Common myeloid progenitor, CD34-positive (primary cell): ENCODE measurements at regions not wholly inside any gene's neighbourhood (a gene's known extent, or its start where the extent isn't known, plus 50 kb on each side); places are given as distances from the start of the nearest gene placed in this dataset.

ENCODE experiments used
- CTCF ChIA-PET: fragments of 350-600 bp; sonication (Branson Sonifier 250); formaldehyde crosslinking; loops from one replicate; lab custom pipeline; 2021; ENCODE audit warnings: antibody characterized with exemption; lab: Charles Lee
- POLR2A ChIA-PET: fragments of 350-600 bp; sonication (Branson Sonifier 250); formaldehyde crosslinking; loops from one replicate; lab custom pipeline; 2021; ENCODE audit warnings: antibody characterized with exemption; lab: Charles Lee
- DNase-seq, 3 donors: peaks; one replicate each; pipeline versions ENCODE4 v3.0.0 to v3.0.0-alpha.2; 2013
- H3K27ac ChIP-seq, 2 experiments: 1 replicate in 1 of 2; 2 replicates in 1 of 2; pipeline ENCODE4 v1.7.0; 2013; ENCODE audit warnings: inconsistent platforms in 2 of 2, low read length in 2 of 2, mild to moderate bottlenecking in 2 of 2, low read depth in 1 of 2, moderate library complexity in 1 of 2; ENCODE audit not compliant: severe bottlenecking in 2 of 2, insufficient read depth in 1 of 2, poor library complexity in 1 of 2
- H3K27me3 ChIP-seq, 5 experiments: replicated peaks in 2 of 5; 1 replicate in 3 of 5; 2 replicates in 2 of 5; pipeline versions ENCODE4 v1.6.1 to v1.7.0; 2013; ENCODE audit warnings: low read length in 4 of 5, mild to moderate bottlenecking in 2 of 5, moderate library complexity in 2 of 5, inconsistent platforms in 1 of 5; ENCODE audit not compliant: insufficient read depth in 5 of 5, control insufficient read depth in 4 of 5
- H3K36me3 ChIP-seq, 4 experiments: 1 replicate in 2 of 4; 2 replicates in 2 of 4; pipeline versions ENCODE4 v1.6.1 to v1.7.0; 2013; ENCODE audit warnings: low read length in 3 of 4, control low read depth in 1 of 4, mild to moderate bottlenecking in 1 of 4; ENCODE audit not compliant: control insufficient read depth in 4 of 4, insufficient read depth in 4 of 4
- H3K4me1 ChIP-seq, 4 experiments: 1 replicate in 3 of 4; 2 replicates in 1 of 4; pipeline versions ENCODE4 v1.6.1 to v1.7.1; 2013; ENCODE audit warnings: low read length in 3 of 4, mild to moderate bottlenecking in 3 of 4, control low read depth in 1 of 4, inconsistent platforms in 1 of 4, moderate library complexity in 1 of 4; ENCODE audit not compliant: control insufficient read depth in 4 of 4, insufficient read depth in 4 of 4; ENCODE audit errors: control extremely low read depth in 1 of 4
- H3K4me3 ChIP-seq, 7 experiments: 1 replicate in 4 of 7; 2 replicates in 3 of 7; pipeline versions ENCODE4 v1.5.1 to v1.7.0; 2013; ENCODE audit warnings: mild to moderate bottlenecking in 7 of 7, low read length in 6 of 7, moderate library complexity in 6 of 7, inconsistent platforms in 2 of 7, low read depth in 2 of 7, control low read depth in 1 of 7; ENCODE audit not compliant: insufficient read depth in 4 of 7, control insufficient read depth in 1 of 7; ENCODE audit errors: extremely low read depth in 1 of 7
- H3K9me3 ChIP-seq, 5 experiments: 1 replicate in 4 of 5; 2 replicates in 1 of 5; pipeline versions ENCODE4 v1.6.1 to v1.7.1; 2013; ENCODE audit warnings: low read length in 4 of 5, mild to moderate bottlenecking in 2 of 5, inconsistent platforms in 1 of 5, low read depth in 1 of 5, moderate library complexity in 1 of 5; ENCODE audit not compliant: control insufficient read depth in 4 of 5, insufficient read depth in 2 of 5; ENCODE audit errors: control extremely low read depth in 1 of 5
- WGBS: methylation state at CpG from one replicate; pipeline ENCODE4 v1.1.5; 2013; ENCODE audit not compliant: insufficient coverage; 5-methylcytosine and 5-hydroxymethylcytosine counted together

DNA sequence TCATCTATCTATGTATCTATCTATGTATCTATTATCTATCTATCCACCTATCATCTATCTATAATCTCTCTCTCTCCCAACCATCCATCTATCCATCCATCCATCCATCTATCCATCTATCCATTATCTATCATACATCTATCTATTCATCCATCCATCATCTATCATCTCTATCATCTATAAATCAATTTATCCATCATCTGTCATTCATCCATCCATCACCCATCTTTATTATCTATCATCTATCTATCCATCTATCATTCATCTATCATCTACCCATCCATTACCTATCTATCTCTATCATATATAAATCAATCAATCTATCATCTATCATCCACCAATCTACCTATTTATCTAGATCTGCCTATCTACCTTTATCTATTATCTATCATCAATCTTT lies 69.4 kb upstream of the PPP2R3B start:
- POLR2A ChIA-PET: no interaction called here

DNA sequence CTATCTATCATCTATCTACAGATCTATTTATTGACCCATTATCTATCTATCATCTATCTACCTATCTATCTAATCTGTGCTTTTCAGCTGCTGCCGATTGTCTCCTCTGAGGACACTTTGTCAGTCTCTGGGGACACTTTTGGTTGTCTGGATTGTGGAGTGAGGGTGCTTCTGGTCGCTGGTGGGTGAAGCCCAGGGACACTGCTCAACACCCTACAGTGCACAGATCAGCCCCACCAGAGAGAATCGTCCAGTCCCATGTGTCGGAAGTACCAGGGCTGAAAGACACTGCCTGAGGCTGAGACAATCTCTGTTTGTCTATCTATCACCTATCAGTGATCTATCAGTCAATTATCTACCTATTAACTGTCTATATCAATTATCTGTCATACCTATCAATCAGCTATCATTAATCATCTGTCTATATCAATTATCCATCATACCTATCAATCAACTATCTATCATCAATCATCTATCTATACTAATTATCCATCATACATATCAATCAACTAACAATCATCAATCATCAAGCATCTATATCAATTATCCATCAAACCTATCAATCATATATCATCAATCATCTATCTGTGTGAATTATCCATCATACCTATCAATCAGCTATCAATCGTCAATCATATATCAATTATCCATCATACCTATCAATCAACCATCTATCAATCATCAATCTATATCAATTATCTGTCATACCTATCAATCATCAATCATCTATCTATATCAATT lies 70.0 kb upstream of the PPP2R3B start:
- H3K4me3 ChIP-seq: no peak overlapping the region
- H3K4me1 ChIP-seq: no peaks in the 10 kb centered on the region
- peaks cover 0 to 5% (median 0%) of the 10 kb centered on the region in 5 experiments for H3K9me3 ChIP-seq
- no peaks in the 10 kb centered on the region for H3K36me3 ChIP-seq
- no peaks in the 10 kb centered on the region for H3K27me3 ChIP-seq
- ChIA-PET CTCF (no interaction called here), POLR2A (no interaction called here)
- WGBS: 73% methylated on average over 3 of the region's 5 CpGs
- H3K27ac ChIP-seq: no peak overlapping the region
- peak in 1 of 3 donors; percentile 35 for DNase-seq

More for the DNA sequence above, 69.4 kb upstream of the PPP2R3B start:
- CTCF ChIA-PET: no interaction called here
- no peak for DNase-seq
- Histone ChIP-seq H3K4me3 (no peak overlapping the region), H3K27ac (no peak overlapping the region), H3K36me3 (no peaks in the 10 kb centered on the region), H3K27me3 (no peaks in the 10 kb centered on the region), H3K9me3 (peaks cover 0 to 4% (median 0%) of the 10 kb centered on the region in 5 experiments), H3K4me1 (no peaks in the 10 kb centered on the region)

DNA sequence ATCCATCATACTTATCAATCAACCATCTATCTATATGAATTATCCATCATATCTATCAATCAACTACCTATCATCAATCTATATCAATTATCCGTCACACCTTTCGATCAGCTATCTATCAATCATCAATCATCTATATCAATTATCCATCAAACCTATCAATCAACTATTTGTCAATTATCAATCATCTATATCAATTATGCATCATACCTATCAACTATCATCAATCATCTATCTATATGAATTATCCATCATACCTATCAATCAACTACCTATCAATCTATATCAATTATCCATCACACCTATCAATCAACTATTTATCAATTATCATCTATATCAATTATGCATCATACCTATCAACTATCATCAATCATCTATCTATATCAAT lies 70.6 kb upstream of the PPP2R3B start:
- Histone ChIP-seq H3K4me3 (no peak overlapping the region), H3K27ac (no peak overlapping the region), H3K9me3 (peaks cover 0 to 7% (median under 1%) of the 10 kb centered on the region in 5 experiments)

DNA sequence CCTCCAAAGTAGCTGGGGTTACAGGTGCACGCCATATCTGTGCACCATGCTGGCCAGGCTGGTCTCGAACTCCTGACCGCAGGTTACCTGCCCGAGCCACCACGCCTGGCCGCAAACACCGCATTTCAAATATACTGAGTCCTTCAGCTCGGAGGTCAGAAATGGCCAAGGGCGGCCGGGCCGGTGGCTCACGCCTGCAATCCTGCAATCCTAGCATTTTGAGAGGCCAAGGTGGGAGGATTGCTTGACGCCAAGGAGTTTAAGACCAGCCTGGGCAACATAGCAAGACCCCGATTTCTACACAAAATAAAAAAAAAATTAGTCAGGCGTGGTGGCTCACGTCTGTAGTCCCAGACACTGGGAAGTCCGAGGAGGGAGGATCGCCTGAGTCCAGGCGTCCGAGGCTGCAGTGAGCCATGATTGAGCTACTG lies 71.9 kb upstream of the PPP2R3B start:
- no peak for DNase-seq
- no peaks in the 10 kb centered on the region for H3K27me3 ChIP-seq
- no peak overlapping the region for H3K27ac ChIP-seq
- ChIA-PET CTCF (no interaction called here), POLR2A (no interaction called here)
- no peaks in the 10 kb centered on the region for H3K36me3 ChIP-seq
- WGBS: 92% methylated on average over 18 of the region's 20 CpGs
- no peaks in the 10 kb centered on the region for H3K4me1 ChIP-seq
- H3K9me3 ChIP-seq: peaks cover 0 to 8% (median 2%) of the 10 kb centered on the region in 5 experiments
- H3K4me3 ChIP-seq: no peak overlapping the region

More for the DNA sequence above, 70.6 kb upstream of the PPP2R3B start:
- peak in 2 of 3 donors; percentile 27 to 36 for DNase-seq
- no peaks in the 10 kb centered on the region for H3K4me1 ChIP-seq
- ChIA-PET CTCF (no interaction called here), POLR2A (no interaction called here)
- H3K27me3 ChIP-seq: no peaks in the 10 kb centered on the region
- WGBS: 75% methylated on average over 2 of the region's 2 CpGs
- no peaks in the 10 kb centered on the region for H3K36me3 ChIP-seq

DNA sequence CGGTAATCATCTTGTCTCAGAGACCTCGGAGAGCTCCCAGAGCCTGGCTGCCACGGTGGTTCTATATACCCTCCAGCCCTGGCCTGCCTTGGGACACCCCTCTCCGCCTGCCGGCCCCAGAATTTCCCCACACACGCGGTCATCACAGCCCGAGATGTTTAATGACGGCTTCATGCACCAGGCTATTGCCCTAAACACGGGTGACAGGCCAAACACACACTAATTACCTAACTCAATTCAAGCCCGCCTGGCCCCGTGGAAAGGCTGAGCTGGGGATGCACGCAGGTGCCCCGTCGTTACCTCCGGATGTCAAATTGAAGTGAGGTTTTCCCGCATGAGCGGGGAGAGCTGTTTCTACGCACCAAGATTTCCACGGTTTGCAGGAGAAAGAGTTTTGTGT lies 72.9 kb upstream of the PPP2R3B start:
- Histone ChIP-seq H3K36me3 (no peaks in the 10 kb centered on the region), H3K4me3 (no peak overlapping the region), H3K27me3 (no peaks in the 10 kb centered on the region), H3K27ac (no peak overlapping the region), H3K4me1 (no peaks in the 10 kb centered on the region), H3K9me3 (peaks cover 0 to 6% (median 2%) of the 10 kb centered on the region in 5 experiments)
- no peak for DNase-seq
- 86% methylated on average over 13 of the region's 20 CpGs for WGBS
- ChIA-PET POLR2A (no interaction called here), CTCF (no interaction called here)

DNA sequence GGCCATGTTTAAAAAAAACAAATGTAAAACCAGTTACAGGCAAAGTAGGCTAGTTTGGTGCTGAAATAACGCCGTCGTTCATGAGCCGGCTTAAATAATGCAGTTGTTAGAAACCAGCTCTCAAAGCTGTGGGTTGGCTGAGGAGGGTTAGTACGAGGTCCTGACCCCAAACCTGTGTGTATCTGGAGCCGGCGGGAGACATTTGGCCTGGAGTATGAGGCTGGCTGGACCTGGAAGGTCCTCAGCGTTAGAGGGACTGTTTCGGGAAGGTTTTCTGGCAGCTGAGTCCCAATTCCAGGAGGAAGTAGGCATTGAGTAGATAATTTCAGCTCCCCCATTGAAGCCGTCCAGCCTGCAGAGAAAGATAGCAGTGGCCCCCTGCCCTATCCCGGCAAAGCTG lies 73.4 kb upstream of the PPP2R3B start:
- 90% methylated on average over 11 of the region's 11 CpGs for WGBS
- Histone ChIP-seq H3K4me1 (no peaks in the 10 kb centered on the region), H3K36me3 (no peaks in the 10 kb centered on the region), H3K9me3 (peaks cover 0 to 4% (median 2%) of the 10 kb centered on the region in 5 experiments), H3K27me3 (no peaks in the 10 kb centered on the region), H3K4me3 (no peak overlapping the region), H3K27ac (no peak overlapping the region)
- CTCF ChIA-PET: no interaction called here
- DNase-seq: no peak
- POLR2A ChIA-PET: no interaction called here

DNA sequence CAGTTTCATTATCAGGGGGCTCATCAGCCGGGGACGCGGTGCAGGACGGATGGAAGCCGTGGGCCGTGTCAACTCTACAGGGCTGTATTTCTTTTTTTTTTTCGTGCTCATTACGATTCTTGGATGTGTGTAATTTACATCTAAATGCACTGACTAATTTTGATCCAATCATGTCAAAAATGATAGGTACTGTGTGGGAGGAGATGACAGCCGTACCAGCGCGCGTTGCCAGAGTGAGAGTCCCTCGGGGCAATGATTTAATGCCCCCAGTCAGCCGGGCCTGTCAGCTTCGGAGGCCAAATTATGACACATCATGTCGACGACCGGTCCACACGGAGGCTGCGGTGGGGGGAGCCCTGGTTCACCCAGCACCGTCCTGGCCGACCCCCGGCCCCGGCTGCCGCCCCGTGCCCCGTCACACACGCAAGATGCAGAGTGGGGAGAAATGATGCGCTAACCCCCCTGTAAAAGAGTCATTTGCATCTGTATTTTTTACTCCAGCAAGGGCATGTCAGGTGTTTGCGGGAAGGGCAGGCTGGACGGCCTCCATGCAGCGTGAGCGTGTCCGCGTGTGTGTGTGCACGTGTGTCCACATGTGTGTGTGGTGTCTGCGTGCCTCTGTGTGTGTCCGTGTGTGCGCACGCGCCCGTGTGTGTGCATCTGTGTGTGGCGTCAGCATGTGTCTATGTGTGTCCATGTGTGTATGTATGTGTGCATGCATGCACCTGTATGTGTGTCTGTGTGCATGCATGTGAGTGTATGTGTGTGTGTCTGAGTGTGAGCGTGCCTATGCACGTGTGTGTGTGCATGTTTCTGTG lies 74.3 kb upstream of the PPP2R3B start:
- Histone ChIP-seq H3K27ac (no peak overlapping the region), H3K4me1 (no peaks in the 10 kb centered on the region), H3K4me3 (no peak overlapping the region), H3K9me3 (peaks cover 0 to 4% (median 2%) of the 10 kb centered on the region in 5 experiments), H3K27me3 (no peaks in the 10 kb centered on the region), H3K36me3 (no peaks in the 10 kb centered on the region)
- no peak for DNase-seq
- POLR2A ChIA-PET: no interaction called here
- 95% methylated on average over 39 of the region's 45 CpGs for WGBS
- CTCF ChIA-PET: no interaction called here
